ENCODE measurements at regions not wholly inside any gene's neighbourhood (a gene's known extent, or its start where the extent isn't known, plus 50 kb on each side); places are given as distances from the start of the nearest gene placed in this dataset.

- no peak overlapping the region for H3K4me3 ChIP-seq (ENCODE audit: low read length in 3 of 3)
- H3K9ac ChIP-seq (ENCODE audit: low read length in 3 of 3): no peak overlapping the region
- TF ChIP-seq CTCF (IDR thresholded peaks at IDR 0.05; ENCODE audit: borderline replicate concordance, extremely low read depth, insufficient read depth): no peak
- no peaks in the 10 kb centered on the region for H3K27me3 ChIP-seq (ENCODE audit: control insufficient read depth, insufficient read depth, low read length)
- intact Hi-C loops (cut with DNase I): no loop called here
- DNase-seq (peak in 1 of 5 donors; percentile 28), FAIRE-seq (no peak)
- no peak overlapping the region for H3K27ac ChIP-seq (ENCODE audit: low read depth in 2 of 2, low read length in 2 of 2)
- no peaks in the 10 kb centered on the region for H3K4me1 ChIP-seq (ENCODE audit: control insufficient read depth in 2 of 3, insufficient read depth in 2 of 3, low read depth in 1 of 3, low read length in 3 of 3)
- no peaks in the 10 kb centered on the region for H3K36me3 ChIP-seq (ENCODE audit: control insufficient read depth in 2 of 3, insufficient read depth in 3 of 3, low read length in 3 of 3)
- H3K9me3 ChIP-seq (ENCODE audit: control insufficient read depth in 2 of 3, insufficient read depth in 1 of 3, low read length in 3 of 3): no peaks in the 10 kb centered on the region
These were observed 148.6 kb downstream of the PPP1R3A start for GRCh38 chr7:113770146-113770738.

GRCh38 chr7:113768387-113768786 is 150.4 kb downstream of the PPP1R3A start:
- intact Hi-C loops (cut with DNase I): no loop called here
- DNase-seq: no peak

GRCh38 chr7:113764401-113765035 is 154.3 kb downstream of the PPP1R3A start:
- intact Hi-C loops (cut with DNase I): no loop called here
- FAIRE-seq: no peak

More at GRCh38 chr7:113768387-113768786, 150.4 kb downstream of the PPP1R3A start:
- no peak for TF ChIP-seq CTCF (IDR thresholded peaks at IDR 0.05; ENCODE audit: borderline replicate concordance, extremely low read depth, insufficient read depth)
- Histone ChIP-seq H3K4me3 (ENCODE audit: low read length in 3 of 3) (no peak overlapping the region), H3K27ac (ENCODE audit: low read depth in 2 of 2, low read length in 2 of 2) (no peak overlapping the region), H3K27me3 (ENCODE audit: control insufficient read depth, insufficient read depth, low read length) (no peaks in the 10 kb centered on the region), H3K9me3 (ENCODE audit: control insufficient read depth in 2 of 3, insufficient read depth in 1 of 3, low read length in 3 of 3) (no peaks in the 10 kb centered on the region), H3K9ac (ENCODE audit: low read length in 3 of 3) (no peak overlapping the region), H3K36me3 (ENCODE audit: control insufficient read depth in 2 of 3, insufficient read depth in 3 of 3, low read length in 3 of 3) (no peaks in the 10 kb centered on the region), H3K4me1 (ENCODE audit: control insufficient read depth in 2 of 3, insufficient read depth in 2 of 3, low read depth in 1 of 3, low read length in 3 of 3) (no peaks in the 10 kb centered on the region)
- FAIRE-seq: no peak

More at GRCh38 chr7:113764401-113765035, 154.3 kb downstream of the PPP1R3A start:
- no peaks in the 10 kb centered on the region for H3K9me3 ChIP-seq (ENCODE audit: control insufficient read depth in 2 of 3, insufficient read depth in 1 of 3, low read length in 3 of 3)
- no peaks in the 10 kb centered on the region for H3K4me1 ChIP-seq (ENCODE audit: control insufficient read depth in 2 of 3, insufficient read depth in 2 of 3, low read depth in 1 of 3, low read length in 3 of 3)
- no peak for TF ChIP-seq CTCF (IDR thresholded peaks at IDR 0.05; ENCODE audit: borderline replicate concordance, extremely low read depth, insufficient read depth)
- no peaks in the 10 kb centered on the region for H3K27me3 ChIP-seq (ENCODE audit: control insufficient read depth, insufficient read depth, low read length)
- no peak for DNase-seq
- no peak overlapping the region for H3K27ac ChIP-seq (ENCODE audit: low read depth in 2 of 2, low read length in 2 of 2)
- H3K4me3 ChIP-seq (ENCODE audit: low read length in 3 of 3): no peak overlapping the region
- no peak overlapping the region for H3K9ac ChIP-seq (ENCODE audit: low read length in 3 of 3)
- no peaks in the 10 kb centered on the region for H3K36me3 ChIP-seq (ENCODE audit: control insufficient read depth in 2 of 3, insufficient read depth in 3 of 3, low read length in 3 of 3)

Measured in kidney (tissue), 13 donors.